ENCODE measurements at regions not wholly inside any gene's neighbourhood (a gene's known extent, or its start where the extent isn't known, plus 50 kb on each side); places are given as distances from the start of the nearest gene placed in this dataset.

DNA sequence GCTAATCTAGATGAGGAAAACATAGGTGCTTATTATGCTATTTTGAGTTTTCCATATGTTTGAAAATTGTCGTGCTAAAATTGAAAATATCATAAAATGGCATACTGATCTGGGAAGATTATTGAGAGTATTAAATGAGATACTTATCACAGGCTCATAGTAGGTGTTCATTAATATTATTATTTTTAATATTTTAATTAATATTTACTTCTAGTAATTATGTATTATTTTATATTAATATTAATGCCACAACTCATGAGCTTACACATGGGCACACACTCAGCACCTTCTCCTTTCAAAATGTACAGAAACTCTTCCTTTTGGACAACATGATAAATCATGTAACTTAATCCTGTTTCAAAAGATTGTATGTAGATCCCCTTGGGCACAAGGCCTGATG is 223.6 kb downstream of the RAB28 start:
- Histone ChIP-seq H3K9me3 (ENCODE audit: control insufficient read depth, low read length) (no peaks in the 10 kb centered on the region), H3K36me3 (ENCODE audit: control insufficient read depth, insufficient read depth, low read length) (no peaks in the 10 kb centered on the region), H3K27ac (ENCODE audit: low read depth, low read length, severe bottlenecking) (no peak overlapping the region), H3K4me1 (ENCODE audit: control insufficient read depth, insufficient read depth, low read length, poor library complexity, severe bottlenecking) (peaks cover 29% of the 10 kb centered on the region), H3K4me3 (ENCODE audit: extremely low read depth, insufficient read depth, low read length, poor library complexity, severe bottlenecking) (no peak overlapping the region)
- no CpG with 5 or more reads among the region's 1 CpG for WGBS, 2 experiments (ENCODE audit: insufficient coverage in 2 of 2)

DNA sequence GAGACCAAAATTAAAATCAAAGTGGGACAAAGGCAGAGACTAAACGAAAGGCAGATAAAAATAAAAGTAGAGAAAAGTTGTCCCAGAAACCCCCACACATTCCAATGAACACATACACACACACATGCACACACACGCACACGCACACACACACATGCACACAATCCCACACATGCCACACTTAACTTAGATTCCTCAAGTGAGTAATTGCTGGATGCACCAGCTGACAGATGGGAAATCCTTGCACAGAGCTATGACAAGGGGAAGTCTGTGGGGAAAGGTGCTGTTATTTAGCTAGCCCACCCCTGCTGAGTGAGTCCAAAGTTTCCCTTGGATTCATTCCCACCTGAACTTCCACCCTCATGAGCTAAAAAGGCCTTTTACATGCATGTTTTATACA is 233.9 kb downstream of the RAB28 start:
- WGBS, 2 experiments (ENCODE audit: insufficient coverage in 2 of 2) = 90 to 100% methylated on average over 2 of the region's 3 CpGs
- Histone ChIP-seq H3K4me3 (ENCODE audit: extremely low read depth, insufficient read depth, low read length, poor library complexity, severe bottlenecking) (no peak overlapping the region), H3K9me3 (ENCODE audit: control insufficient read depth, low read length) (no peaks in the 10 kb centered on the region), H3K36me3 (ENCODE audit: control insufficient read depth, insufficient read depth, low read length) (no peaks in the 10 kb centered on the region), H3K4me1 (ENCODE audit: control insufficient read depth, insufficient read depth, low read length, poor library complexity, severe bottlenecking) (no peaks in the 10 kb centered on the region), H3K27ac (ENCODE audit: low read depth, low read length, severe bottlenecking) (no peak overlapping the region)

DNA sequence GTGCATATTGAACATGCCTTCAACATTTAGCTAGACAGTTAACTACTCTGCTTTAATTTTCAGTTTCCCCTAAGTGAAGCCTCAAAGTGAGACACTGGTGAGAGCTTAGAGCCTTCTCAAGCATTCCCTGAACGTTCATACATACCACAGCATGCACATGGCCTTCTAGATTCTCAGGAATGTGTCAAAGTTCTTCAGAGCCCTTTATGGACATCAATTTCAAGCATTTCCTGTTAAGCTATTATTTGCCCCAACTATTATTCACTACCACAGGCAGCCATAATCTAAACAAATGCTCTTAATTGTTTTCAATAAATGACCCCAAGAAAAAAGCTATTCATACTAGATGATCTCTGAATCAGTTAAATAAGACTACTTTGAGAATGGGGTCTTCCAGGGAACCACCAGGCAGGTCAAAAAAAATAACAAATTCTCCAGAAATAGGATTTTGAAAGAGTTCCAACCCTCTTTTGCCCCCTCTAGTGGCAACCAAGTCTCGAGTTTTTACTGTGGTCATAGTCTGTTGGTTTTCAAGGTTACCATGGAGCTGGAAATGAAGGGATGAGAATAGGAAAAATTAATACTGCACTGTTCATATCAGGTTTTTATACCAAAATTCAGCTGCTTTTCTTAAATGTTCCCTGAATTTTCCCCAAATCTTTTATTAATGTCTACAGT is 235.4 kb downstream of the RAB28 start:
- 67 to 80% methylated on average over 1 of the region's 2 CpGs for WGBS, 2 experiments (ENCODE audit: insufficient coverage in 2 of 2)
- Histone ChIP-seq H3K4me1 (ENCODE audit: control insufficient read depth, insufficient read depth, low read length, poor library complexity, severe bottlenecking) (no peaks in the 10 kb centered on the region), H3K36me3 (ENCODE audit: control insufficient read depth, insufficient read depth, low read length) (no peaks in the 10 kb centered on the region), H3K9me3 (ENCODE audit: control insufficient read depth, low read length) (no peaks in the 10 kb centered on the region), H3K27ac (ENCODE audit: low read depth, low read length, severe bottlenecking) (no peak overlapping the region), H3K4me3 (ENCODE audit: extremely low read depth, insufficient read depth, low read length, poor library complexity, severe bottlenecking) (no peak overlapping the region)

DNA sequence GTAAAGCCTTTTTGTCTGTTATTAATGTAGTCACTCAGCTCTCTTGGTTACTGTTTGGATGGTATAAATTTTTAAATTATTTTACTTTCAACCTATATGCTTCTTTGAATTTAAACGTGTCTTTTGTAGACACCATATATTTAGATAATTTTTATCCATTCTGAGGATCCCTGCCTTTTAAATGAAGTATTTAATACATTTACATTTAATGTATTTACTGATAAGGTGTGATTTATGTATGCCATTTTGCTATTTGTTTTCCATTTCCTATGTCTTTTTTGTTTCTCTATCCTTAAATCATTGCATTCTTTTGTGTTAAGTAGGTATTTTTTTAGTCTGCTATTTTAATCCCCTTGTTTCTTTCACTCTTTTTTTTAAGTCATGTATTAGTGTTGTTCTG is 238.0 kb downstream of the RAB28 start:
- no peaks in the 10 kb centered on the region for H3K9me3 ChIP-seq (ENCODE audit: control insufficient read depth, low read length)
- WGBS, 2 experiments (ENCODE audit: insufficient coverage in 2 of 2) = no CpG with 5 or more reads among the region's 1 CpG
- no peak overlapping the region for H3K27ac ChIP-seq (ENCODE audit: low read depth, low read length, severe bottlenecking)

DNA sequence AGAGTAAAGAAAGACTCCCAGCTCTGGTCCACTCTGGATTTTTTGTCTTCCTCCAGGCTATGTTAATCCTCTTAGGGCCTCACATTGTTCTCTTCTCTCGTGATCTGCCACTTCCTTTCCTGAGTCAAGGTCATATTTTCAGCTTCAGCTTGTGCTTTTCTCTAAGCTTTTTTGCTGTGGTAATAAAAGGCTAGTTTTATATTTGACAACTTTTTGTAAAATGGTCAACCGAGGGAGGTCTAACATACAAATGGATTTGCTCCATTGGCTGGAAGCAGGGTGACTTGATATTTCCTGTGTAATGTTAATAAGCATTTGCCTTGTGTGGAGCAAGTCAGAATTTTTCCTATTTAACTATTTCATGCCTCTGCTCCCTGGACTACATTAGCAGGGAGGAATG is 239.7 kb downstream of the RAB28 start:
- H3K36me3 ChIP-seq (ENCODE audit: control insufficient read depth, insufficient read depth, low read length) = no peaks in the 10 kb centered on the region
- 14 to 57% methylated on average over 1 of the region's 2 CpGs for WGBS, 2 experiments (ENCODE audit: insufficient coverage in 2 of 2)
- H3K27ac ChIP-seq (ENCODE audit: low read depth, low read length, severe bottlenecking) = no peak overlapping the region
- no peaks in the 10 kb centered on the region for H3K4me1 ChIP-seq (ENCODE audit: control insufficient read depth, insufficient read depth, low read length, poor library complexity, severe bottlenecking)
- no peak overlapping the region for H3K4me3 ChIP-seq (ENCODE audit: extremely low read depth, insufficient read depth, low read length, poor library complexity, severe bottlenecking)
- H3K9me3 ChIP-seq (ENCODE audit: control insufficient read depth, low read length) = no peaks in the 10 kb centered on the region

More for the DNA sequence above, 238.0 kb downstream of the RAB28 start:
- Histone ChIP-seq H3K4me3 (ENCODE audit: extremely low read depth, insufficient read depth, low read length, poor library complexity, severe bottlenecking) (no peak overlapping the region), H3K36me3 (ENCODE audit: control insufficient read depth, insufficient read depth, low read length) (no peaks in the 10 kb centered on the region), H3K4me1 (ENCODE audit: control insufficient read depth, insufficient read depth, low read length, poor library complexity, severe bottlenecking) (no peaks in the 10 kb centered on the region)

DNA sequence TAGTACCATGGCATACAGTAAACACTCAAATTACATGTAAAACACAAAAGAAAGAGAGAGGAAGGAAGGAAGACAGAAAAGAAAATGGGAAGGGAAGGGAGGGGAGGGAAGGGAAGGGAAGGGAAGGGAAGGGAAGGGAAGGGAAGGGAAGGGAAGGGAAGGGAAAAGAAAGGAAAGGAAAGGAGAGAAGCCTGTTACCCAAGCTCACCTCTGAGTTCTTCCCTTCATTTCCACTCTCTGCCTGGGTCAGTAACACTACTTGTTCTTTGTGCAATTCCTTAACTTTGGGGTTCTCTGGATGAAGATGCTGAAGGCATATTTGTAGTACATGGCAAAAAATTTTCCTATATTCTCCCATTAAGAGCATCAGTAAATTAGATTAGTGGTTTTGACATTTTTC is 241.0 kb downstream of the RAB28 start:
- H3K36me3 ChIP-seq (ENCODE audit: control insufficient read depth, insufficient read depth, low read length) = no peaks in the 10 kb centered on the region
- H3K9me3 ChIP-seq (ENCODE audit: control insufficient read depth, low read length) = no peaks in the 10 kb centered on the region
- no peak overlapping the region for H3K27ac ChIP-seq (ENCODE audit: low read depth, low read length, severe bottlenecking)
- no peaks in the 10 kb centered on the region for H3K4me1 ChIP-seq (ENCODE audit: control insufficient read depth, insufficient read depth, low read length, poor library complexity, severe bottlenecking)
- no peak overlapping the region for H3K4me3 ChIP-seq (ENCODE audit: extremely low read depth, insufficient read depth, low read length, poor library complexity, severe bottlenecking)

DNA sequence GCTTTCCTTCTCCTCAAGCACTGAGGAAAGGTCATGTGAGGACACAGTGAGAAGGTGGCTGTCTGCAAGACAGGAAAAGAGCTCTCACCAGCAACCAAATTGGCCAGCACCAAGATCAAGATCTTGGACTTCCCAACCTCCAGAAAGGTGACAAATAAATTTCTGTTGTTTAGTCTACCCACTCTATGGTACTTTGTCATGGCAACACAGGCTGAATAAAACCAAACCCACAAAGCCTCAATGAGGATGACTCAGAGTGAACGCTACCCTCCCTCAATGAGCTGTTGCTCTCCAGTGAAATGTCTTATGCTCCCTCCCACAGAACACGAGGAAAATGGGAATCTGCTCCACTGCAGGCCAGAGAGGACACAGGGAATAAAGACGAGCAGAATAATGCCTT is 244.1 kb downstream of the RAB28 start:
- no peaks in the 10 kb centered on the region for H3K9me3 ChIP-seq (ENCODE audit: control insufficient read depth, low read length)
- H3K27ac ChIP-seq (ENCODE audit: low read depth, low read length, severe bottlenecking) = no peak overlapping the region
- H3K36me3 ChIP-seq (ENCODE audit: control insufficient read depth, insufficient read depth, low read length) = no peaks in the 10 kb centered on the region
- no peak overlapping the region for H3K4me3 ChIP-seq (ENCODE audit: extremely low read depth, insufficient read depth, low read length, poor library complexity, severe bottlenecking)
- H3K4me1 ChIP-seq (ENCODE audit: control insufficient read depth, insufficient read depth, low read length, poor library complexity, severe bottlenecking) = no peaks in the 10 kb centered on the region
- 89 to 93% methylated on average over 3 of the region's 3 CpGs for WGBS, 2 experiments (ENCODE audit: insufficient coverage in 2 of 2)

DNA sequence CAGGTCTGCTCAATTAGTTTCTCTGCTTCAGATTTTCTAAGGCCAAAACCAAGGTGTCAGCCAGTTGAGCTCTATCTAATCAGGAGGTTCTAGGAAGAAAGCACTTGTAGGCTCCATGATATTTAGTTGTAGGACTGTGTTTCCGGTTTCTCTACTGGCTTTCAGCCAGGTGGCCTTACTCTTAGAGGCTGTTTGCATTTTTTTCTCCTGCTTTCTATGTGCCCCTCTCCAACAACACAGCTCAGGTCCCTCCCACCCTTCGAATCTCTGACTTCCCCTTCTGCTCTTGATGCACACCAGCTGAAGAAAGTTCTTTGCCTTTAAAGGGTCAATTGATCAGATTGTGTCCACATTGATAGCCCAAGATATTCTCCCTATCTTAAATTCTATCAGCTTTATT is 245.2 kb downstream of the RAB28 start:
- H3K36me3 ChIP-seq (ENCODE audit: control insufficient read depth, insufficient read depth, low read length) = no peaks in the 10 kb centered on the region
- no peaks in the 10 kb centered on the region for H3K9me3 ChIP-seq (ENCODE audit: control insufficient read depth, low read length)
- no peaks in the 10 kb centered on the region for H3K4me1 ChIP-seq (ENCODE audit: control insufficient read depth, insufficient read depth, low read length, poor library complexity, severe bottlenecking)
- H3K27ac ChIP-seq (ENCODE audit: low read depth, low read length, severe bottlenecking) = no peak overlapping the region
- 81 to 90% methylated on average over 2 of the region's 2 CpGs for WGBS, 2 experiments (ENCODE audit: insufficient coverage in 2 of 2)
- no peak overlapping the region for H3K4me3 ChIP-seq (ENCODE audit: extremely low read depth, insufficient read depth, low read length, poor library complexity, severe bottlenecking)

DNA sequence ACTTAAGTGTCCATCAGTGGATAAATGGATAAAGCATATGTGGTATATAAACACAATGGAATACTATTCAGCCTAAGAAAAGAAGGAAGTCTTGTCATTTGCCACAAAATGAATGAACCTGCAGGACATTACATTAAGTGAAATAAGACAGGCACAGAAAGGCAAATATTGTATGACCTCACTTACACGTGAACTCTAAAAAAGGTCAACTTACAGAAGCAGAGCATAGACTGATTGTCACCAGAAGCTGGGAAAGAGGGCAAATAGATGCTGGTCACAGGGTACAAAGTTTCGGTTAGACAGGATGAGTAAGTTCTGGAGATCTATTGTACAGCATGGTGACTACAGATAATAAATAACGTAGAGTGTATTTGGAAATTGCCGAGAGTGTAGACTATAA is 247.7 kb downstream of the RAB28 start:
- Histone ChIP-seq H3K36me3 (ENCODE audit: control insufficient read depth, insufficient read depth, low read length) (no peaks in the 10 kb centered on the region), H3K4me1 (ENCODE audit: control insufficient read depth, insufficient read depth, low read length, poor library complexity, severe bottlenecking) (no peaks in the 10 kb centered on the region), H3K27ac (ENCODE audit: low read depth, low read length, severe bottlenecking) (no peak overlapping the region), H3K9me3 (ENCODE audit: control insufficient read depth, low read length) (no peaks in the 10 kb centered on the region), H3K4me3 (ENCODE audit: extremely low read depth, insufficient read depth, low read length, poor library complexity, severe bottlenecking) (no peak overlapping the region)
- 83 to 100% methylated on average over 2 of the region's 4 CpGs for WGBS, 2 experiments (ENCODE audit: insufficient coverage in 2 of 2)

DNA sequence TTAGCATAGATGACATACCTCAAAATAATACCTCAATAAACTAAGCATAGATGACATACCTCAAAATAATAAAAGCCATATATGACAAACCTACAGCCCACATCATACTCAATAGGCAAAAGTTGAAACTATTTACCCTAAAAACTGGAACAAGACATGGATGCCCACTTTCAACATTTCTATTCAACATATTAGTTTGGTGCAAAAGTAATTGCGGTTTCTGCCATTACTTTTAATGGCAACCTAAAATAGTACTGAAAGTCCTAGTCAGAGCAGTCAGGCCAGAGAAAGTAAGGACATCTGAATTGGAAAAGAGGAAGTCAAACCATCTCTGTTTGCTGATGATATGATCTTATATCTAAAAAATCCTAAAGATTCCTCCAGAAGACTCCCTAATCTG is 250.4 kb downstream of the RAB28 start:
- Histone ChIP-seq H3K36me3 (ENCODE audit: control insufficient read depth, insufficient read depth, low read length) (no peaks in the 10 kb centered on the region), H3K4me3 (ENCODE audit: extremely low read depth, insufficient read depth, low read length, poor library complexity, severe bottlenecking) (no peak overlapping the region), H3K27ac (ENCODE audit: low read depth, low read length, severe bottlenecking) (no peak overlapping the region), H3K4me1 (ENCODE audit: control insufficient read depth, insufficient read depth, low read length, poor library complexity, severe bottlenecking) (no peaks in the 10 kb centered on the region), H3K9me3 (ENCODE audit: control insufficient read depth, low read length) (no peaks in the 10 kb centered on the region)
- no CpG with 5 or more reads among the region's 1 CpG for WGBS, 2 experiments (ENCODE audit: insufficient coverage in 2 of 2)

DNA sequence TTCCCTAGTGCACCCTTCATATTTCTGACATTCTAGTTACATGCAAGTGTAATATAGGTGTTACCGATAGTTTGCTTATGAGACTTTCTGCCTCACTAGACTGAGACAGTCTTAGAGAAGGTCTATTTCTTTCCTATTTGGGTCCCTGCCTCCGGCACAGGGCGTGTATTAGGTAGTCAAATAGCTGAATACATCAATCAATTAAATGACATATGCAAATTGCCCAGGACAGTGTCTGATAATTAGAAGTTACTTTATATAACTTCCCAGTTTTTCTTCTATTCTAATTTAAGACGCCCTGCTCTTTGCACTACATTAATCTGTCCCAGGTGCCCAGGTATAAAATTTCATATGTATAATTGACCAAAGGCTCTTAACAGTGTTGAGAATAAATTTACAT is 264.2 kb downstream of the RAB28 start:
- no peaks in the 10 kb centered on the region for H3K36me3 ChIP-seq (ENCODE audit: control insufficient read depth, insufficient read depth, low read length)
- H3K4me3 ChIP-seq (ENCODE audit: extremely low read depth, insufficient read depth, low read length, poor library complexity, severe bottlenecking) = no peak overlapping the region
- H3K27ac ChIP-seq (ENCODE audit: low read depth, low read length, severe bottlenecking) = no peak overlapping the region
- 80% methylated on average over 1 of the region's 4 CpGs; no CpG with 5 or more reads in 1 of the 2 experiments for WGBS, 2 experiments (ENCODE audit: insufficient coverage in 2 of 2)
- H3K9me3 ChIP-seq (ENCODE audit: control insufficient read depth, low read length) = no peaks in the 10 kb centered on the region
- H3K4me1 ChIP-seq (ENCODE audit: control insufficient read depth, insufficient read depth, low read length, poor library complexity, severe bottlenecking) = no peaks in the 10 kb centered on the region
